Middle frontal gyrus (tissue), 1 donor: ENCODE measurements at regions not wholly inside any gene's neighbourhood (a gene's known extent, or its start where the extent isn't known, plus 50 kb on each side); places are given as distances from the start of the nearest gene placed in this dataset.

Source experiments
- DNase-seq: peaks from one replicate; pipeline ENCODE4 v3.0.0-alpha.2; 2015; ENCODE audit warnings: low spot score; ENCODE audit errors: extremely low spot score

DNA sequence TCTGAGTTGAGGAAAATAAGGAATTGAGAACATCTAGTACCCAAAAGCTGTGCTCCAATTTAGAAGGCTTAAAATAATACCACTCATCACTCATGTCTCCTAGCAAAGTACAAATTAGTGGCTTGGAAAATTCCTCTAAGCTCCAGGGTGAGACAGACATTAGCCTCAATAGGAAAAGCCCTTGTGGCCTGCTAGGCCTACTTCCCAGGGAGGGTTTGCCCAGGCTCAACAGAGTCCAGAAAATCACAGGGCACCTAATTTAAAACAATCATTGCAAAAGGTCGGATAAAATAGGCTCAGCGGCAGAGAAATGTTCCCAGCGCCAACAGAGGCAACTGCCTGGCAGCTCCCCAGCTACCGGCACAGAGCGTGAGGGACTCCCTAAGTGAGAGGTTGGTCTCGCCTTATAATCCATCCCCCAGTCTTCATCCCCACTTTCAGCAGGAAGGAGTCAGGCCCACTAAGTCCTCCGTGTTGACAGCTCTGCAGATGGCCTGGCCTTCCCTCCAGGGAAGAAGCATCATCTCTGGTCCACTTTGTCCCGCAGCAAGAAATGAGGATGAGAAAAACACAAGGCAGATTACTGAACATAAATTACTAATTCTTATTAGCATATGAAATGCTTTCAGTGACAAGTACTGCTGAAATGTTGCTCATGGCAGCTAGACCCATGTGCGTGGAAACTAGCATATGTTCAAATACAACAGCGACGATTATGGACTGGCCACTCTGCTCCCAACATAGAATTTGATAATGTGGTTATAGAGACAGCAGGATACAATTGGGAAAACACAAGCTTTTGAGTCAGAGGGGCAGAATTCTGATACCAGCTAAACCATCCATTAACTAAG is 1177.7 kb upstream of the AUTS2 start:
- peak; percentile 66 for DNase-seq

- no peak for DNase-seq
Measured at GRCh38 chr7:68421712-68422111, 1176.6 kb upstream of the AUTS2 start.

DNA sequence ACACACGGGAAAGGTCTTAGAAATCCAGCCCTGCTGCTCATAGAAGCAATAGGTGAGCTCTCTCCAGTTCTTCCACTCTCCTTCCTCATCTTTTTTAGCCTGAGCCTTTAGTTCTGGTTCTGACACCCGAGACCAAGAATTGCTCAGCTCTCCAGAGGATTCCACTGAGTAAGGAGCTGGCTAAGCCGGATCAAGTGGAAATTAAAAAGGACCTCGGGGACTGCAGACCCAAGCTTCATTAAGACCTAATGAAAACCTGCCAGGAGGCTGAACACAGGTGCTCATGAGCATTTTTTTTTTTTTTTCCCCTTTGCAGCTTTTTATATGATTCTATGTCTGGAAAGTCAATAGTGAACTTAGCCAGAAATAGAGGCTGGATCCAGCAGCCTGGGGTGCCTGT is 1176.0 kb upstream of the AUTS2 start:
- no peak for DNase-seq

DNA sequence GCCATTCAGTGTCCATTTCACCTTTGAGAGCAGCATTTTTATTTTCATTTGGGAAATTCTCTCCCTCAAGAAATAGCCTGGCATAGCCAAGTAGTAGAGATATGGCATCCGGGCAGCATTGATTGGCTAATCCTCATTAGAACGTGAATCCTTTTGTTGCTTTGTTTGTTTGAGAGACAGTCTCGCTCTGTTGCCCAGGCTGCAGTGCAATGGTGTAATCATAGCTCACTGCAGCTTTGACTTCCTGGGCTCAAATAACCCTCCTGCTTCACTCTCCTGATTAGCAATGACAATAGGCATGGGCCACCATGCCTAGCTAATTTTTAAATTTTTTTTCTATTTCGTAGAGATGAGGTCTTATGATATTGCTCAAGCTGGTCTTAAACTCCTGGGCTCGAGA is 1174.9 kb upstream of the AUTS2 start:
- no peak for DNase-seq

DNA sequence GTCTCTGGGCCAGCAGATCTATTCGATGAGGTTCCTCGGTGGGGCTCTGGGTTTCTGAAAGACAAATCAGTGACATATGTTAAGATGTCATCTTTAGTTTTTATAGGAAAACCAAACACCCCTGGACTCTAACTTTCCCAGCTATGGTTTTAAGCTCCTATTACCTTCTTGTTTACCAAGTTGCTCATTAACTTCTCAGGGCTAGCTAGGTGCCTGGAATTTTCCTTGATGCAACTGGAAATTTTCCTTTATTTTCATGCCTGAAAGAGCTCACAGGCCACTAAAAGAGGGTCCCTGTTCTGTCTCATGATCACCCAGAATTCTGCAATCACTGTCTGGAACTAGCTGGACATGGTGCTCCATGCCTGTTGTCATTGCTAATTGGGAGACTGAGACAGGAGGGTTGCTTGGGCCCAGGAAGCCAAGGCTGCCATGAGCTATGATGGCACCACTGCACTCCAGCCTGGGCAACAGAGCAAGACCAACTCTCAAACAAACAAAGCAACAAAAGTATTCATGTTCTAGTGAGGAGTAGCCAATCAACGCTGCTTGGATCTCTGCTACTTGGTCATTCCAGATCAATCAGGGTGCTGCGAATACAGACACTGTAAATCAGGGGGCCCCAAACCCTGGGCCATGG is 1173.5 kb upstream of the AUTS2 start:
- no peak for DNase-seq

DNA sequence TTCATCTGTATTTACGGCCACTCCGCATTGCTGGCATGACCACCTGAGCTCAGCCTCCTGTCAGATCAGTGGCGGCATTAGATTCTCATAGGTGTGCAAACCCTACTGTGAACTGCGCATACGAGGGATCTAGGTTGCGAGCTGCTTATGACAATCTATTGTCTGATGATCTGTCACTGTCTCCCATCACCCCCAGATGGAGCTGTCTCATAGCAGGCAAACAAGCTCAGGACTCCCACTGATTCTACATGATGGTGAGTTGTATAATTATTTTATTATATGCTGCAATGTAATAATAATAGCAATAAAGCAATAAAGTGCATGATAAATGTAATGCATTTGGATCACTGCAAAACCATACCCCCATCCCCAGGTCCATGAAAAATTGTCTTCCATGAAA is 1172.9 kb upstream of the AUTS2 start:
- no peak for DNase-seq

- DNase-seq, result no peak
Measured at GRCh38 chr7:68429411-68430117, 1168.7 kb upstream of the AUTS2 start.

GRCh38 chr7:68432585-68432984 is 1165.7 kb upstream of the AUTS2 start:
- DNase-seq, result no peak

DNA sequence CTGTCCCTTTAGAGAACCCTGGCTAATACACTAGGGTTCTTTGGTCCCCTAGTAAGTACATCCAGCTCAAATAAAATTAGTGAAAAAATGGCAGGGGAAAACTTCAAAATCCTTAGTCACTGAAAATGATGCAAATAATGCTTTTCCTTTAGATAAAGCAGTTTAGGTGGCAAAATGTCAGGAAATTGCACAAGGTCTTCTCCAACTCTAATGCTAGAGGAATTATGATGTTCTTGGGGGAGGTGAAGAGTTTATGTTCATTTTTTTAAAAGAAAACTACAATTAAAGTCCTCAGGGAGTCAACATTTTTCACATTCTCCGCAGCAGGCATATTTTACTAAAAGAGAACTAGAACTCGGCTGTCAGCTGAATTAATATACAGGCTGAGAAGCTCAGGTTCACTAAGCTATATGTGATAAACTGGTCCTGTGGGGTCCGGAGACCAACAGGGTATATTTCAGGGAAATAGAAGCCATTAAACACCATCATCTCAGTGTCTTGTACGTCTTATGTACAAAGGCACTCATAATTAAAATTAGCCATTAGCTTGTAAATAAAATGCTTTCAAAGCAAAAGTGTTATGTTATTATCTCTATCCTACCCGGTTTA is 1164.7 kb upstream of the AUTS2 start:
- no peak for DNase-seq

DNA sequence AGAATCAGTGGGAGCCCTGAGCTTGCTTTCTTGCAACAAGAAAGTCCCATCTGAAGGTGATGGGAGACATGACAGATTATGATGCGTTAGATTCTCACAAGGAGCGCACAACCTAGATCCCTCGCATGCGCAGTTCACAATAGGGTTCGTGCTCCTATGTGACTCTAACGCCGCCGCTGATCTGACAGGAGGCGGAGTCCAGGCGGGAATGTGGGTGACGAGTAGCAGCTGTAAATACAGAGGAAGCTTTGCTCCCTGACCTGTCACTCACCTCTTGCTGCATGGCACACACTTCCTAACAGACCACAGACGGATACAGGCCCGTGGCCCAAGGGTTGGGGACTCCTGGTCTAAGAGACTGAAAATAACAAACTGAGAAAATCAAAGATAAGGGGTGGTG is 1163.4 kb upstream of the AUTS2 start:
- no peak for DNase-seq

- no peak for DNase-seq
Measured at GRCh38 chr7:68438016-68438415, 1160.3 kb upstream of the AUTS2 start.

- no peak for DNase-seq
Measured at GRCh38 chr7:68438811-68439210, 1159.5 kb upstream of the AUTS2 start.

GRCh38 chr7:68439897-68440296 is 1158.4 kb upstream of the AUTS2 start:
- no peak for DNase-seq

DNA sequence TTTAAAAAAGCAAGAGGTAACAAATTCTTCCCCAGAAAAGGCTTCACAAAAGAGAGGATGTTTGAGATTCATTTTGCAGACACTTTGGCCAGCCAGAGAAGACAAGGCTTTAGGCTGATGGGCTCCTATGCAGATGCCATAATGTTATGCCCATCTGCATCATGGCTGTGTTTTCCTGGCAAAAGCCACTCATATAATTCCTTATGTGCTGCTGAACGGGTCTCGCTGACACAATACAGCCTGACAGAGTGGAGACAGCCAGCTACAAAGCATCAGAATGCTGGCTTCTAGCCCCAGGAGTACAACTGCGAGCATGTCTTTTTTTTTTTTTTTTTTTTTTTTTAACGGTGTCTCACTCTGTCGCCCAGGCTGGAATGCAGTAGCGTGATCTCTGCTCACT is 1157.4 kb upstream of the AUTS2 start:
- DNase-seq, result no peak

DNA sequence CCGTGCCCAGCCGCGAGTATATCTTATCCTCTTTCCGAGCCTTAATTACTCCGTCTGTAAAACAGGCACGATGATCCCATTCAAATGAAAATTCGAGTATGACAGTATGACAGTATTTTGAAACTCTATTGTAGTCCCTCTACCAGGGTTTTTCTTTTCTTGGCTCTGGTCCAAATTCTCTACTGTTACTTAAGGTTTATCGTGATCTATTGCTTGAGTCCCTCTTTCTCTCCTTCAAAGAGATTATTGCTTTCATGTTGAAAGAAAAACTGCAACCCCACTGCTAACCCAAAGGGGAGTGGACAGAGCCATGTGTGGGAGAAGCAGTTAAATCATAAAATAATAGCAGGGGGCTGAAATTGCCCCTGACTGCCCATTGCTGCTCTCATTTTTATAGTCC is 1156.6 kb upstream of the AUTS2 start:
- no peak for DNase-seq

- no peak for DNase-seq
Measured at GRCh38 chr7:68442931-68443631, 1155.2 kb upstream of the AUTS2 start.

DNA sequence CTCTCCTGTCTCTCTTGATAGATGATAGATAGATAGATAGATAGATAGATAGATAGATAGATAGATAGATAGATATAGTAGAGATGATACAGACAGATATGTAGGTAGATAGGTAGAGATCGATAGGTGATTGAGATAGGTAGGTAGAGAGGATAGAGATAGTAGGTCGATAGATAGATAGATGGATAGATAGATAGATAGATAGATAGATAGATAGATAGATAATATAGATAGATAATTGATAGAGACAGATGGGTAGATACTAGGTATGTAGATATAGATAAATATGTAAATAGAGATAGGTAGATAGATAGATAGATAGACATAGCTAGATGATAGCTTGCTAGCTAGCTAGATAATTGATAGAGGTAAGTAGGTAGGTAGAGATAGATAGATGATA is 1154.2 kb upstream of the AUTS2 start:
- no peak for DNase-seq

GRCh38 chr7:68444956-68445355 is 1153.3 kb upstream of the AUTS2 start:
- DNase-seq, result no peak

DNA sequence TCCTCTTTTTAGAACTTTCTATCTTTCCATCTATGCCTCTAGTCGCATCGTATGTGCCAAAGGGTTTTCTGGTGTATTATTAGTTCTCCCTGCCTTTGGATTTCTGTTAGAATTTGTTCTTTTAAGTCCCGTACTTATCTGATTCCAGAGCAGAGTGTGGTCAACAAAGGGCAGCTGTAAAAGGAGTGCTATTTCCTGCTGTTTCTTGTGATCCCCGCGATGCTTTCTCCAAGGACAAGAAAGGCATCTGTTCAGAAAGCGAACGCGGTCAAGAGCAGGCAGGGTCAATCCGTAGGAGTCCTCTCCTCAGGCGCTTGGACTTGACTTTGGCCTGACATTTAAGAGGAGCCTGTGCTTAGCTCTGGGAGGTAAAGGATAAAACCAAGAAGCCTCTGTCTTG is 1152.1 kb upstream of the AUTS2 start:
- DNase-seq, result no peak

DNA sequence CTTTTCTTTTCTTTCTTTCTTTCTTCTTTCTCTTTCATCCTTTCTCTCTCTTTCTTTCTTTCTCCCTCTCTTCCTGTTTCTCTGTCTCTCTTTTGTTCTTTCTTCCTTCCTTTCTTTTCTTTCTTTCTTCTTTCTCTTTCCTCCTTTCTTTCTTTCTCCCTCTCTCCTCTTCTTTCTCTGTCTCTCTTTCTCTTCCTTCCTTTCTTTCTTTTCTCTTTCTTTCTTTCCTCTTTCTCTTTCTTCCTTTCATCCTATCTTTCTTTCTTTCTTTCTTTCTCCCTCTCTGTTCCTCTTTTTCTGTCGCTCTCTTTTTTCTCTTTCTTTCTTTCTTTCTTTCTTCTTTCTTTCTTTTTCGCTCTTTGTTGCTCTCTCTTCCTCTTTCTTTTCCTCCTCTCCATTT is 1149.2 kb upstream of the AUTS2 start:
- no peak for DNase-seq

DNA sequence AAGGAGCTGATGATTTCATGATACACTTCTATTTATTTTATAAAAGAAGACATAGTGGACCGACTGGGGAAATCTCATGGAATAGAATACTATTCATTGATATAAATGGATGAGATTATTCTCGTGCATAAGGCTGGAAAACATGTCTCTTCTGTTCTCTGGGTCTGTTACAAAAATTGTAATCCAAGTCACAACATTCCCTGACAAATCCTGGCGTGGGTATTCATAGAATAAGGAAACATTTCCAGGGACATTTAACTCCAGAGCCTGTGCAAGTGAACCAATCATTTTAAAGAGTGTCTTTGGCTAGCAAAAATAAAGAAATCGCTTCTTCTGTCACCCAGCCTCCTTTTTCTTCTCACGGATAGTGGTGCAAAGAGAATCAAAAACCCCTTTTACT is 1148.5 kb upstream of the AUTS2 start:
- no peak for DNase-seq
